ENCODE measurements at regions not wholly inside any gene's neighbourhood (a gene's known extent, or its start where the extent isn't known, plus 50 kb on each side); places are given as distances from the start of the nearest gene placed in this dataset.
"Not testable (repeated sequence)": the region's sequence is repeated elsewhere in the genome, so short reads cannot be mapped to it uniquely, and the experiment has no call there.

GRCh38 chr6:15021074-15021473, 224.8 kb upstream of the JARID2 start:
- DNase-seq (ENCODE audit: low read depth) = no peak

DNA sequence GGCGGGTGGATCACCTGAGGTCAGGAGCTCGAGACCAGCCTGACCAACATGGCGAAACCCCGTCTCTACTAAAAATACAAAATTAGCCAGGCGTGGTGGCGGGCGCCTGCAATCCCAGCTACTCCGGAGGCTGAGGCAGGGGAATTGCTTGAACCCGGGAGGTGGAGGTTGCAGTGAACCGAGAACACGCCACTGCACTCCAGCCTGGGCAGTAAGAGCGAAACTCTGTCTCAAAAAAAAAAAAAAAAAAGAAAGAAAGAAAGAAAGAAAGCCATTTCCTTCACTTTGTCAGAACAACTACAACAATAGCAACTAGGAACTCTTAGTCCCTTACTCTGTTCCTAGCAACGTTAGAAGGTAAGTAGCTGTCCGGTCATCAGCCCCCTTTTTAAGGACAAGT, 222.9 kb upstream of the JARID2 start:
- not testable (repeated sequence) for DNase-seq (ENCODE audit: low read depth)

DNA sequence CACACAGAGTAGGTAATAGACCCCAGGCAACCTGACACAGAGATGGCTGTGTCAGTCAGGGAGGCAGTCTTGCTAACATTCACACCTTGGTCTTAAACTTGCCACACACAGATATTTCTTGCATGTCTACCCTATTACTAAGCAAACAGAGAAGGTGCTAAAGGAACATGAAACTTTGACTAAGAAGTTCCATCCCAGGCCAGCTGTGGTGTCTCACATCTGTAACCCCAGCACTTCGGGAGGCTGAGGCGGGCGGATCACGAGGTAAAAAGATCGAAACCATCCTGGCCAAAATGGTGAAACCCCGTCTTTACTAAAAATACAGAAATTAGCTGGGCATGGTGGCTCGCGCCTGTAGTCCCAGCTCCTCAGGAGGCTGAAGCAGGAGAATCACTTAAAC, 222.4 kb upstream of the JARID2 start:
- DNase-seq (ENCODE audit: low read depth) = peak; percentile 9

DNA sequence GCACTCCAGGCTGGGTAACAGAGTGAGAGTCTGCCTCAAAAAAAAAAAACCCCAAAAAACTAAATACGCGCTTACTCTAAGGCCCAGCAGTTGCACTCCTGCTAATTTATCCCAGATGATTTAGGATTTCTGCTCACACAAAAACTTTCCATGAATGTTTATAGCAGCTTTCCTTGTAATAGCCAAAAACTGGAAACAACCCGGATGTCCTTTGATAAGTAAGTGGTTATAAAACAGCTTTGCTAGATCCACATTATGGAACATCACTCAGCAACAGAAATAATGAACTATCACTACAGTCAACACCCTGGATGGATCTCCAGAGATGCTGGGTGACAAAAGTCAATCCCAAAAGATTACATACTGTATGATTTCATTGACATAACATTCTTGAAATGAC, 220.4 kb upstream of the JARID2 start:
- no peak for DNase-seq (ENCODE audit: low read depth)

- DNase-seq (ENCODE audit: low read depth) = no peak
Measured at GRCh38 chr6:15026832-15027231, 219.0 kb upstream of the JARID2 start.

DNA sequence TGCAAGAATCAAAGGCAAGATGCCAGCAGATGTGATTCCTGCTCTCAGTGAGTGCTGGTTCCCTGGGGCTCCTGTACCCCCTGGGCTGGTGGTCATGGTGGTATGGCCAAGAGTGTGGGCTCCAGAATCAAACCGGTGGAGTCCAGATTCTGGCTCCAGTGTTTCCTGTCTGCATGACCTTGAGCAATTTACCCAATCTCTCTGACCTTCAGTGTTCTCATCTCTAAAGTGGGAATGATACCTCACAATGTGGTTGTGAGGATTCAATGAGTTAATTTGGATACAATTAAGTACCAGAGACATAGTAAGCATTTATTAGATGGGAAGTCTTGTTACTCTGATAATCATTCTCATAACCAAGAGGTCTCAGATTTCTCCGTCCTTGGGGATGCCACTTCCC, 218.4 kb upstream of the JARID2 start:
- no peak for DNase-seq (ENCODE audit: low read depth)

GRCh38 chr6:15032015-15032414, 213.9 kb upstream of the JARID2 start:
- DNase-seq (ENCODE audit: low read depth) = no peak

GRCh38 chr6:15033850-15034203, 212.0 kb upstream of the JARID2 start:
- DNase-seq (ENCODE audit: low read depth) = no peak

- no peak for DNase-seq (ENCODE audit: low read depth)
Measured at GRCh38 chr6:15036690-15037245, 209.1 kb upstream of the JARID2 start.

DNA sequence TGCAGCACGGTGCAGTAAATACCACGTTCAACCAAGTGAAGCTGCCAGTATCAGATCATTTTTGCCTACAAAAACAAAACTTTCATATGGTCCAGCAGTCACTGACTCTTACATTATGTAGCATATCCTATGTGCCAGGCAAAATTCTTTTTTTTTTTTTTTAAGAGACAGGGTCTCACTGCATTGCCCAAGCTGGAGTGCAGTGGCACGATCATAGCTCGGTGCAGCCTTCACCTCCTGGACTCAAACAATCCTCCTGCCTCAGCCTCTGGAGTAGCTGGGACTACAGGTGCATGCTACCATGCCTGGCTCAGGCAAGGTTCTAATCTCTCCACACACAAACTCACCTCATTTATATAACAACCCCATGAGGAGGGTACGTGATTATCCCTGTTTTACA, 208.6 kb upstream of the JARID2 start:
- no peak for DNase-seq (ENCODE audit: low read depth)

- no peak for DNase-seq (ENCODE audit: low read depth)
Measured at GRCh38 chr6:15038013-15038791, 207.7 kb upstream of the JARID2 start.

GRCh38 chr6:15039136-15039535, 206.7 kb upstream of the JARID2 start:
- DNase-seq (ENCODE audit: low read depth) = no peak

DNA sequence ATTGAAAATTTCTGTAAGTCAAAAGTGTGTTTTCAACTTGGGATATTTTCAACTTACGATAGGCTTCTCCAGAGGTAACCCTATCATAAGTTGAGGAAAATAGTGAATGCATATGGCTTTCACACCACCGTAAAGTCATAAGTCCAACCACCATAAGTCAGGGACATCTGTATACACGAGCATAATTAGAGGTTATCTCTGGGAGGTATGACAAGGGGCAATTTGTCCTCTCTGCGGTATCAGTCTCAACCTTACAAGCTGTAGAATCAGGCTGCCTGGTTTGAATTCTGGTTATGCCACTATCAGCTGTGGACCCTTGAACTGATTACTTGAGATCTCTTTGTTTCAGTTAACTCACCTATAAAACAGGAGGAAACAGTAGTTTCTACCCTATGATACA, 202.9 kb upstream of the JARID2 start:
- no peak for DNase-seq (ENCODE audit: low read depth)

DNA sequence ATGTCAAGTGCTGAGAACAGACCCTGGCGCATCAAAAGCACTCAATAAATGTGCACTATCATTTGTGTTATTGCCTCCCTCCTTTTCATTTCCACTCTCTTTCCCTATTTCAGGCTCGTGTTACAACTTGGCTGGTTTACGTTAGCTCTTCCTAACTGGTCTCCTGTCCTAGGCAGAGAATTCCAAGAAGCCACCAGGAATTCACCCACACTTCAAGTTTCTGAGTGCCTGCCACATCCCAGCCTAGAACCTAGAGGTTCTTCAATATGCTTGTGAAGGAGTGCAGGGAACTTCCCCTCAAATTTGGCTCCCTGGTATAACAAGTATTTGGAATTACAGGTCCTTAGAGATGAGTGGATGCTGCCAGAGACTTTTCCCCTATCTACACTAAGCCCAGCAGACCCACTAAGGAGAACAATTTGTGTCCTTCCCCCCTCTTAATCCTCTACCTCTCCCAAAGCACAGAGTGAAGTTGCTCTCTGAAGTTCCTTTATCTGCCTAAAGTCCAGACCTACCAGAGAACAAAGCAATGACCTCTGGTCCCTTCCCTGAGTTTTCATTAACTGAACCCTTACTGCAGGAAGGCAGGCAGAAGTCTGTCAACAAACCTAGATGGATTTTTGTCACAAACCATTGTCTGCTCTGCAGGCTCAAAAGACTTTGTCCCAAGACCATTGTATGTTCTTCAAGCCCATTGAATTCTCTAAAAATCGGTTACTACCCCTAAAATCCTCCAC, 201.6 kb upstream of the JARID2 start:
- DNase-seq (ENCODE audit: low read depth) = no peak

- DNase-seq (ENCODE audit: low read depth) = no peak
Measured at GRCh38 chr6:15044948-15045347, 200.9 kb upstream of the JARID2 start.

- DNase-seq (ENCODE audit: low read depth) = no peak
Measured at GRCh38 chr6:15046751-15047150, 199.1 kb upstream of the JARID2 start.

DNA sequence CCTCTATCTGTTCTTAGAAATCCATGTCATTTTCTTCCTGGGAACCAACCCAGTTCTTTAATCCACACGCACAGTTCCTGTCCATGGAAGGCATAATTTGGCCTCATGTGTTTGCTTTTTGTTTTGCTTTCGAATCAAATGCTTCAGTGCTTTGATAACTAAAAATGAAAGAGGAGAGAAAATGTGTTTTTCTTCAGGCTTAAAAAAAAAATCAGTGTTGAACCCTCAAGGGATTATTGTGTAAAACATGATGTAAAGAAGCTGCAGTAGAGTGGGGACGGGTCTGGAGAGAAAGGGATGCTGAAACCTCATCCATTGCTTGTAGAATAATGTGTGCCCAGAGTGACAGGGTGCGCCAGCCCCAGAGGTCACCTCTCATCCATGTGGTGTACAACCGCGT, 197.5 kb upstream of the JARID2 start:
- DNase-seq (ENCODE audit: low read depth) = no peak

- no peak for DNase-seq (ENCODE audit: low read depth)
Measured at GRCh38 chr6:15058200-15059061, 187.4 kb upstream of the JARID2 start.

GRCh38 chr6:15061180-15061641, 184.7 kb upstream of the JARID2 start:
- DNase-seq (ENCODE audit: low read depth) = no peak

DNA sequence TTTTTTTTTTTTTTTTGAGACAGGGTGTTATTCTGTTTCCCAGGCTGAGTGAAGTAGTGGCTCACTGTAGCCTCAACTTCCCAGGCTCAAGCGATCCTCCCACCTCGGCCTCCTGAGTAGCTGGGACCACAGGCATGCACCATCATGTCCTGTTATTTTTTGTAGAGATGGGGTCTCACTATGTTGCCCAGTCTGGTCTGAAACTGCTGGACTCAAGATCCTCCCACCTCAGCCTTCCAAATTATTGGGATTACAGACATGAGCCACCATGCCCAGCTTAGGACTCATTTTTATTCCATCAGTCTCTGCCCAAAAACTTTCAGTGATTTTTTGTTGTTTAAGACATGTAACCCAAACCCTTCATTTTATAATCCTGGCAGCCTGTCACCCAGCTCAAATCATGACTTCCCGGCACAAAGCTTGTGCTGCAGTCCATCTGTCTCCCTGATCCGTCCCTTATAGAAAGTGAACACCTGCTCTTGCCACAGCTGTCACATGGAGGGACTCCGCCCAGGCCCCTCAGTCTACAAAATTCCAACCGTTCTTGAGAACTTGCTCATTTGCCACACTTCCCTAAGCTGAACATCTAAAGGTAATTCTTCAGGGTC, 183.9 kb upstream of the JARID2 start:
- DNase-seq (ENCODE audit: low read depth) = no peak

GRCh38 chr6:15062516-15063252, 183.2 kb upstream of the JARID2 start:
- no peak for DNase-seq (ENCODE audit: low read depth)

Measured in stimulated activated CD4-positive, alpha-beta T cell treated with anti-CD3 and anti-CD28 coated beads, Interleukin-2, amount 100 ng/mL, for 4 hours (primary cell).